Activated B cell treated with CpG ODN at 0.5 μM for 24 hours (primary cell): ENCODE measurements at regions not wholly inside any gene's neighbourhood (a gene's known extent, or its start where the extent isn't known, plus 50 kb on each side); places are given as distances from the start of the nearest gene placed in this dataset.

Source experiments
- ATAC-seq: fragments of 200-7000 bp; cut with Tn5 transposase; one replicate; pipeline ENCODE4 v1.10.0; 2021; ENCODE audit warnings: low read depth, mild to moderate bottlenecking, moderate library complexity
- CTCF ChIA-PET: fragments of 350-600 bp; sonication (Branson Sonifier 250); formaldehyde crosslinking; loops from one replicate; lab custom pipeline; 2021; ENCODE audit warnings: antibody characterized with exemption; lab: Charles Lee
- POLR2A ChIA-PET: fragments of 350-600 bp; sonication (Branson Sonifier 250); formaldehyde crosslinking; loops from one replicate; lab custom pipeline; 2021; ENCODE audit warnings: antibody characterized with exemption; lab: Charles Lee
- DNase-seq: peaks from one replicate; pipeline ENCODE4 v3.0.0; 2022
- H3K27ac Mint-ChIP-seq: one replicate; pipeline ENCODE4 v1.8.0; 2020; ENCODE audit warnings: mixed read lengths
- H3K27me3 Mint-ChIP-seq: one replicate; pipeline ENCODE4 v1.8.0; 2021; ENCODE audit warnings: mixed read lengths
- H3K36me3 Mint-ChIP-seq: one replicate; pipeline ENCODE4 v1.8.0; 2021; ENCODE audit warnings: low read depth, mixed read lengths
- H3K4me1 Mint-ChIP-seq: one replicate; pipeline ENCODE4 v1.8.0; 2021; ENCODE audit warnings: mixed read lengths
- H3K4me3 Mint-ChIP-seq: one replicate; pipeline ENCODE4 v1.8.0; 2020; ENCODE audit warnings: mild to moderate bottlenecking, mixed read lengths
- H3K9me3 Mint-ChIP-seq: one replicate; pipeline ENCODE4 v1.8.0; 2020; ENCODE audit warnings: mixed read lengths
- intact Hi-C: fragments of 100-400 bp; cut with micrococcal nuclease; formaldehyde crosslinking; loops from one replicate; pipeline ENCODE4 v1.15.1; 2024
- TF ChIP-seq, protein P1 (sequence below): fragments of 200-600 bp; IDR thresholded peaks from one replicate; pipeline ENCODE4 v1.8.0; 2022; ENCODE audit warnings: antibody characterized with exemption, mild to moderate bottlenecking

DNA sequence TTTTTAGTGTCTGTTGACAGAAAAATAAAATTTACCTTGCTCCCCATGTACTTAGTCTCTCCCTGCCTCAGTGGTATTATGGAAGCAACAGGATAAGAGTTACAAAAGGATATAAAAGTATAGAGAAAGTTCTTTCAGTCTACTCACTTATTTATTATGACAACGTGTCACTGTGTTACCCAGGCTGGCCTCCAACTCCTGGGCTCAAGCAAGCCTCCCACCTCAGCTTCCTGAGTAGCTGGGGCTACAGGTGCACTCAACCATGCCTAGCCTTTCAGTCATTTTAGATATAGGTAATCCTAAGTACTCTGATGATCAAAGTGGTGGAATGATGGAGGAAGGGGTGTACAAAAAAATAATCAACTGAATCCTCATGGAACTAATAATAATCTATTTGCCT, 215.2 kb upstream of the MKLN1 start:
- ChIA-PET CTCF (no interaction called here), POLR2A (interaction anchor here (0.6 to 4.9 kb wide), 2 partner anchors 11 to 277 kb away, joined by 5 to 51 read pairs; no protein-coding TSS in a partner anchor)
- H3K4me3 Mint-ChIP-seq: no peak overlapping the region
- TF ChIP-seq, protein P1, sequence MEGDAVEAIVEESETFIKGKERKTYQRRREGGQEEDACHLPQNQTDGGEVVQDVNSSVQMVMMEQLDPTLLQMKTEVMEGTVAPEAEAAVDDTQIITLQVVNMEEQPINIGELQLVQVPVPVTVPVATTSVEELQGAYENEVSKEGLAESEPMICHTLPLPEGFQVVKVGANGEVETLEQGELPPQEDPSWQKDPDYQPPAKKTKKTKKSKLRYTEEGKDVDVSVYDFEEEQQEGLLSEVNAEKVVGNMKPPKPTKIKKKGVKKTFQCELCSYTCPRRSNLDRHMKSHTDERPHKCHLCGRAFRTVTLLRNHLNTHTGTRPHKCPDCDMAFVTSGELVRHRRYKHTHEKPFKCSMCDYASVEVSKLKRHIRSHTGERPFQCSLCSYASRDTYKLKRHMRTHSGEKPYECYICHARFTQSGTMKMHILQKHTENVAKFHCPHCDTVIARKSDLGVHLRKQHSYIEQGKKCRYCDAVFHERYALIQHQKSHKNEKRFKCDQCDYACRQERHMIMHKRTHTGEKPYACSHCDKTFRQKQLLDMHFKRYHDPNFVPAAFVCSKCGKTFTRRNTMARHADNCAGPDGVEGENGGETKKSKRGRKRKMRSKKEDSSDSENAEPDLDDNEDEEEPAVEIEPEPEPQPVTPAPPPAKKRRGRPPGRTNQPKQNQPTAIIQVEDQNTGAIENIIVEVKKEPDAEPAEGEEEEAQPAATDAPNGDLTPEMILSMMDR: no peak
- peaks cover under 1% of the 10 kb centered on the region for H3K9me3 Mint-ChIP-seq
- H3K27ac Mint-ChIP-seq: peak overlapping the region; percentile 33
- intact Hi-C loops: no loop called here
- no peak for ATAC-seq
- no peaks in the 10 kb centered on the region for H3K27me3 Mint-ChIP-seq
- no peak for DNase-seq
- H3K4me1 Mint-ChIP-seq: peaks cover 52% of the 10 kb centered on the region
- H3K36me3 Mint-ChIP-seq: peaks cover 4% of the 10 kb centered on the region

DNA sequence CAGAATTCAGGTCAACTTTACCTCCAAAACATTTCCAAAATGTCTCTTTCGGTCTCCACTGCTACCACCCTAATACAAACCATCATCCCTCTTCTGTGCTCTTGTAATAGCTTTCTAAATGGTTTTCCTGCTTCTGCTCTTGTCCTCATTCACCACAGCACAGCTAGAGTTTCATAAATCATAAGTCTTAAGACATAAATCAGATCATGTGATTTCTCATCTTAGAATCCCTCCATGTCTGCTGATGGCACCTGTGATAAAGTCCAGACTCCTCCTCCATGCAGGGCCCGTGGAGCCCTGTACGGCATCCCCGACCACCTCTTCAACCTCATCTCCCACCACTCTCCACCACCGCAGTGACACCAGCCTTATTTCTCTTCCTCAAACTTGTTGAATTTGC, 212.3 kb upstream of the MKLN1 start:
- no peak overlapping the region for H3K27ac Mint-ChIP-seq
- CTCF ChIA-PET: no interaction called here
- ATAC-seq (no peak), DNase-seq (no peak)
- POLR2A ChIA-PET: interaction anchor here (0.8 to 1.2 kb wide), 2 partner anchors 9 kb away, joined by 3 to 4 read pairs; no protein-coding TSS in a partner anchor
- peaks cover 12% of the 10 kb centered on the region for H3K9me3 Mint-ChIP-seq
- peaks cover 29% of the 10 kb centered on the region for H3K4me1 Mint-ChIP-seq
- H3K36me3 Mint-ChIP-seq: no peaks in the 10 kb centered on the region
- H3K4me3 Mint-ChIP-seq: no peak overlapping the region
- intact Hi-C loops: no loop called here
- TF ChIP-seq, protein P1: no peak
- H3K27me3 Mint-ChIP-seq: no peaks in the 10 kb centered on the region

DNA sequence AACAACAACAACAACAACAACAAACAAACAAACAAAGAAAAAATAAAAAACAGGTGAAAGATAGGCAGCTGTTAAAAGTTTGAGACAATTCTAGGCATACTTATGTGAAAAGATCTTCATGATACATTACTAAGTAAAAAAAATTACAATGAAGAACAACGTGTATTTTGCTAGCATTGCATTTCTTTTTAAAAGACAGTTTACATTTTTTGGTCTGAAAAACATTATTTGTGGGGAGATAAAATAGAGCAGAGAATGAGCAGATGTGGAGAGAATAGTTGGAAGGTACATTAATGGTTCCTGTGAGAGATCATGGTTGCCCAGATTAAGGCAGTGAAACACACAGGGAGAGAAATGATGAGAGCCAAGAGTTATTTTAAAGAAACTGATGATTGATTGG, 210.2 kb upstream of the MKLN1 start:
- DNase-seq: no peak
- peaks cover 14% of the 10 kb centered on the region for H3K9me3 Mint-ChIP-seq
- intact Hi-C loops: no loop called here
- no peaks in the 10 kb centered on the region for H3K27me3 Mint-ChIP-seq
- H3K4me3 Mint-ChIP-seq: no peak overlapping the region
- POLR2A ChIA-PET: no interaction called here
- no peak overlapping the region for H3K27ac Mint-ChIP-seq
- no peaks in the 10 kb centered on the region for H3K36me3 Mint-ChIP-seq
- no peak for ATAC-seq
- TF ChIP-seq, protein P1: no peak
- CTCF ChIA-PET: no interaction called here
- H3K4me1 Mint-ChIP-seq: peaks cover 25% of the 10 kb centered on the region

DNA sequence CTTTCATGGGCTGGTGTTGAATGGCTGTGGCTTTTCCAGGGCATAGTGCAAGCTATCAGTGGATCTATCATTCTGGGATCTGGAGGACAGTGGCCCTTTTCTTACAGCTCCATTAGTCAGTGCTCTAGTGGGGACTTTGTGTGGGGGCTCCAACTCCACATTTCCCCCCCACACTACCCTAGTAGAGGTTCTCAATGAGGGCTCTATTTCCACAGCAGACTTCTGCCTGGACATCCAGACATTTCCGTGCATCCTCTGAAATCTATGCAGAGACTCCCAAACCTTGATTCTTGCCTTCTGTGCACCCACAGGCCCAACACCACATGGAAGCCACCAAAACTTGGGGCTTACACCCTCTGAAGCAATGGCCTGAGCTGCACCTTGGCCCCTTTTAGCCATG, 208.3 kb upstream of the MKLN1 start:
- no peaks in the 10 kb centered on the region for H3K27me3 Mint-ChIP-seq
- H3K9me3 Mint-ChIP-seq: peaks cover 14% of the 10 kb centered on the region
- ATAC-seq: no peak
- intact Hi-C loops: no loop called here
- H3K27ac Mint-ChIP-seq: no peak overlapping the region
- H3K36me3 Mint-ChIP-seq: no peaks in the 10 kb centered on the region
- CTCF ChIA-PET: no interaction called here
- POLR2A ChIA-PET: interaction anchor here (1.9 kb wide), 1 partner anchor 10 kb away, joined by 7 read pairs; no protein-coding TSS in a partner anchor
- TF ChIP-seq, protein P1: no peak
- DNase-seq: no peak
- H3K4me1 Mint-ChIP-seq: peaks cover 34% of the 10 kb centered on the region
- H3K4me3 Mint-ChIP-seq: no peak overlapping the region

DNA sequence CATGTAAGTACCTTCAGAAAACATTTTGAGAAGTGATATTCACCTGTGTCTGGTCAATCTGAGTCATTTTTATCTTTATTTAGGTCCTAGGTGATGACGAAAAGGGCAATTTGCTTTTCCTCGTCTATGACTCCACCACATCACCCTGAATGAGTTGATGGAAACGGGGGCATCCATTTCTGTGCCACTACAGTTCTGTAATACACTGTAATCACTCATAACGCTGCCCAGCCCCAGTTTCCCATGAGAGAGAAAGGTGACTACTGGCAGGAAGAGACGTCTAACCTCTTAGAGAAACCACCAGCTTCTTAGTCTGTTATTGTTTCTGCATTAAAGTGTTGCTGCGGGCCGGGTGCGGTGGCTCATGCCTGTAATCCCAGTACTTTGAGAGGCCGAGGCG, 205.3 kb upstream of the MKLN1 start:
- DNase-seq (no peak), ATAC-seq (no peak)
- no peak overlapping the region for H3K4me3 Mint-ChIP-seq
- H3K27ac Mint-ChIP-seq: peak overlapping the region; percentile 61
- H3K9me3 Mint-ChIP-seq: peaks cover 14% of the 10 kb centered on the region
- intact Hi-C loops: loop anchor here (5.0 kb wide), 1 partner anchor 65 kb away; no protein-coding TSS in a partner anchor
- no peaks in the 10 kb centered on the region for H3K36me3 Mint-ChIP-seq
- H3K4me1 Mint-ChIP-seq: peaks cover 40% of the 10 kb centered on the region
- H3K27me3 Mint-ChIP-seq: no peaks in the 10 kb centered on the region
- CTCF ChIA-PET: interaction anchor here (0.9 to 1.4 kb wide), 2 partner anchors 13 to 171 kb away, joined by 3 to 5 read pairs; no protein-coding TSS in a partner anchor
- TF ChIP-seq, protein P1: no peak
- POLR2A ChIA-PET: interaction anchor here (3.6 to 3.8 kb wide), 2 partner anchors 12 to 16 kb away, joined by 31 to 51 read pairs; no protein-coding TSS in a partner anchor
